ENCODE measurements at regions not wholly inside any gene's neighbourhood (a gene's known extent, or its start where the extent isn't known, plus 50 kb on each side); places are given as distances from the start of the nearest gene placed in this dataset.

DNA sequence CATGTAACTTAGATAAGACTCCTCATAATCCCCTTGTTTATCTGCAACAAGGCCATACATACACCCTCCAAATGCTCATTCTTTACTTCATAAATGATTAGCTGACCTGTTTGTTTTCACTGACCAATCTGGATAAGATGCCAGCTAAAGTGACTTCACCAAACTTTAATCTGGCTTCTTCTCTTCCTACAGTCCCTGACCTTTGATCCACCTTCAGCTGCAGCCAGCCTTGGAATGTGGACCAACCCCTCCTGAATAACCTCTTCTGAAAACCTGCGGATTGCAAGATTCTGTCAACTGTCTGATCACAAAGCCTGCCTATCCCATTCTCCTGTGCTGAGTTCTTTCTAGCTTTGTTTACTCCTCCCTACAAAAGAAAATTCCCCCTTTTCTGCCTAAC is 476.8 kb downstream of the LRRC70 start:
- TF ChIP-seq, protein P1, sequence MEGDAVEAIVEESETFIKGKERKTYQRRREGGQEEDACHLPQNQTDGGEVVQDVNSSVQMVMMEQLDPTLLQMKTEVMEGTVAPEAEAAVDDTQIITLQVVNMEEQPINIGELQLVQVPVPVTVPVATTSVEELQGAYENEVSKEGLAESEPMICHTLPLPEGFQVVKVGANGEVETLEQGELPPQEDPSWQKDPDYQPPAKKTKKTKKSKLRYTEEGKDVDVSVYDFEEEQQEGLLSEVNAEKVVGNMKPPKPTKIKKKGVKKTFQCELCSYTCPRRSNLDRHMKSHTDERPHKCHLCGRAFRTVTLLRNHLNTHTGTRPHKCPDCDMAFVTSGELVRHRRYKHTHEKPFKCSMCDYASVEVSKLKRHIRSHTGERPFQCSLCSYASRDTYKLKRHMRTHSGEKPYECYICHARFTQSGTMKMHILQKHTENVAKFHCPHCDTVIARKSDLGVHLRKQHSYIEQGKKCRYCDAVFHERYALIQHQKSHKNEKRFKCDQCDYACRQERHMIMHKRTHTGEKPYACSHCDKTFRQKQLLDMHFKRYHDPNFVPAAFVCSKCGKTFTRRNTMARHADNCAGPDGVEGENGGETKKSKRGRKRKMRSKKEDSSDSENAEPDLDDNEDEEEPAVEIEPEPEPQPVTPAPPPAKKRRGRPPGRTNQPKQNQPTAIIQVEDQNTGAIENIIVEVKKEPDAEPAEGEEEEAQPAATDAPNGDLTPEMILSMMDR (IDR thresholded peaks at IDR 0.05) = no peak
- no peak overlapping the region for H3K4me3 ChIP-seq
- DNase-seq = no peak

GRCh38 chr5:63053019-63053638 is 474.5 kb downstream of the LRRC70 start:
- no peaks in the 10 kb centered on the region for H3K27me3 ChIP-seq
- ATAC-seq (peak; percentile 96 to 98 (median 97)), DNase-seq (peak; percentile 64 to 80 (median 73))
- intact Hi-C loops (cut with DNase I) = no loop called here
- peaks cover 0 to 20% (median 7%) of the 10 kb centered on the region in 4 donors for H3K4me1 ChIP-seq
- H3K27ac ChIP-seq = peak overlapping the region in 2 of 3 donors; percentile 41 to 54
- no peak overlapping the region for H3K4me3 ChIP-seq
- WGBS (ENCODE audit: insufficient coverage, low coverage, low lambda C conversion rate, missing lambda C conversion rate) = 32% methylated on average over 5 of the region's 6 CpGs
- H3K36me3 ChIP-seq = no peaks in the 10 kb centered on the region
- H3K9me3 ChIP-seq = no peaks in the 10 kb centered on the region
- TF ChIP-seq, protein P1 (IDR thresholded peaks at IDR 0.05) = no peak
- no peak for TF ChIP-seq POLR2A (IDR thresholded peaks at IDR 0.05)

More for the DNA sequence above, 476.8 kb downstream of the LRRC70 start:
- H3K36me3 ChIP-seq = no peaks in the 10 kb centered on the region
- H3K27me3 ChIP-seq = no peaks in the 10 kb centered on the region
- intact Hi-C loops (cut with DNase I) = no loop called here
- peak in 2 of 4 donors; percentile 5 to 31 for ATAC-seq
- no peak overlapping the region for H3K27ac ChIP-seq
- no peaks in the 10 kb centered on the region for H3K9me3 ChIP-seq
- 36% methylated on average over 1 of the region's 1 CpG for WGBS (ENCODE audit: insufficient coverage, low coverage, low lambda C conversion rate, missing lambda C conversion rate)
- peaks cover 0 to 20% (median 7%) of the 10 kb centered on the region in 4 donors for H3K4me1 ChIP-seq

GRCh38 chr5:63050916-63051315 is 472.3 kb downstream of the LRRC70 start:
- intact Hi-C loops (cut with DNase I) = no loop called here
- no peak overlapping the region for H3K27ac ChIP-seq
- TF ChIP-seq, protein P1 (IDR thresholded peaks at IDR 0.05) = no peak
- no peaks in the 10 kb centered on the region for H3K9me3 ChIP-seq
- DNase-seq = no peak
- H3K4me1 ChIP-seq = peaks cover 0 to 20% (median 7%) of the 10 kb centered on the region in 4 donors
- ATAC-seq = no peak
- H3K36me3 ChIP-seq = no peaks in the 10 kb centered on the region
- 72% methylated on average over 2 of the region's 2 CpGs for WGBS (ENCODE audit: insufficient coverage, low coverage, low lambda C conversion rate, missing lambda C conversion rate)
- no peak overlapping the region for H3K4me3 ChIP-seq
- H3K27me3 ChIP-seq = no peaks in the 10 kb centered on the region

- intact Hi-C loops (cut with DNase I) = no loop called here
- Histone ChIP-seq H3K4me3 (no peak overlapping the region), H3K4me1 (peaks cover 0 to 10% (median 4%) of the 10 kb centered on the region in 4 donors), H3K27ac (no peak overlapping the region), H3K9me3 (no peaks in the 10 kb centered on the region), H3K36me3 (no peaks in the 10 kb centered on the region), H3K27me3 (no peaks in the 10 kb centered on the region)
- 64% methylated on average over 1 of the region's 1 CpG for WGBS (ENCODE audit: insufficient coverage, low coverage, low lambda C conversion rate, missing lambda C conversion rate)
- TF ChIP-seq, protein P1 (IDR thresholded peaks at IDR 0.05) = no peak
- TF ChIP-seq POLR2A (IDR thresholded peaks at IDR 0.05) = no peak
- DNase-seq (no peak), ATAC-seq (no peak)
Measured at GRCh38 chr5:63049935-63050334, 471.3 kb downstream of the LRRC70 start.
